AG08395 (cell line): ENCODE measurements at regions not wholly inside any gene's neighbourhood (a gene's known extent, or its start where the extent isn't known, plus 50 kb on each side); places are given as distances from the start of the nearest gene placed in this dataset.

Experiments
- DNase-seq: peaks from one replicate; pipeline ENCODE4 v3.0.0; 2012; ENCODE audit warnings: mixed read lengths, low spot score

DNA sequence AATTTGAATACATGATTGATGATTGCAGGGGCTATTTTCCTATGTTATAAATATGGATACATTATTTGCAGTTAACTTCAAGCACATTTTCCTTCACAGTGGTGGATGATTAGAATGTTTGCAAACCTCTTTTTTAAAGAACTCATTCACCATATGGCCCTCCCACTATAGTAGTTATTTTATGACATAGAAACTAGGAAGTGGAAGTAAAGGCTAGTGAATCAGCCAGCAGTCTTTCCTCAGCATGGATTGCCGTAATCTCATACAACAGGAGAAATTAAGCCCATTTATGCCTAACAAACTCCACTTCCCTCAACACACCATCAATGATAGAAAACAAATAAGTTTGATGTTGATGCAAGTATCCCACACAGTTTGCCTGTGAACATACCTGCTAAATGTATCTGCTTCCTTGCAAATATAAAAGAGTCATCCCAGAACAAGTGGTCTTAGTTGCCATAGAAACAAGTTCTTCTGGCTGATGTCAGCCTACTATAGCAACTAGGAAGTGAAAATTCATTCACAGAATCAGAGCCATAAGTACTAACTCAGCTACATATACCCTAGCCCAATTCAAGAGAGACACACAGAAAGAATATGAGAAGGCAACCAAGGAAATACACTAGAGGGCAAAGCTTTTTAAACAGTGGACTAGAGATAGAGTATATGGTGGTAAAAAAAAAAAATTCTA, 100.9 kb upstream of the RADX start:
- DNase-seq = no peak
